ENCODE measurements at regions not wholly inside any gene's neighbourhood (a gene's known extent, or its start where the extent isn't known, plus 50 kb on each side); places are given as distances from the start of the nearest gene placed in this dataset.

DNA sequence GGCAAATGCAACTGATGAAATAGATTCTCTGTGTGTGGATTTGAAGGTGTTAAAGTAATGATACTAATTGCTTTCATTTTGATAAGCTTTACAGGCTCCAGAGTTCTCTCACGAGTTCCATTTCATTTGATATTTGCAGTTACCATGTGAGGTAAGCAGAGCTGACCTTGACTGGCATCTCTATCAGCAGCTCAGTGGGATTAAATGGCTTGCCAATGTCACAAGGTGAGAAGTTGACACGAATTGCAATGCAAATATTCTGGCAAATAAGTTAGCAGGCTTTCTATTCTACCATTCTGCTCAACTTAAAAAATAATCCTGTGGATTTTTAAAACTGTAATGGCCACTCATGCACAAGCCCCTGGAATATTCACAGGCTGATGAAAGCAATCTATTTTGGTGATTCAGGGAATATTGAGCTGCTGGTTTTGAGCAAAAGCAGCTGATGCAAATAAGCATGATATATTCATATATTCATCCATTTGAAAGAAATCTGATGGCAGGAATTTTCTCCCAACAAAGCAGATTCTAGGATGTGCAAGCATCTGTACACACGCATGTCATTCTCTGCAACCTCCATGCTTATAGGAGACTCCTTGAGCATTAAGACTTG is 64.5 kb upstream of the ANKRD1 start:
- TF ChIP-seq, protein P1, sequence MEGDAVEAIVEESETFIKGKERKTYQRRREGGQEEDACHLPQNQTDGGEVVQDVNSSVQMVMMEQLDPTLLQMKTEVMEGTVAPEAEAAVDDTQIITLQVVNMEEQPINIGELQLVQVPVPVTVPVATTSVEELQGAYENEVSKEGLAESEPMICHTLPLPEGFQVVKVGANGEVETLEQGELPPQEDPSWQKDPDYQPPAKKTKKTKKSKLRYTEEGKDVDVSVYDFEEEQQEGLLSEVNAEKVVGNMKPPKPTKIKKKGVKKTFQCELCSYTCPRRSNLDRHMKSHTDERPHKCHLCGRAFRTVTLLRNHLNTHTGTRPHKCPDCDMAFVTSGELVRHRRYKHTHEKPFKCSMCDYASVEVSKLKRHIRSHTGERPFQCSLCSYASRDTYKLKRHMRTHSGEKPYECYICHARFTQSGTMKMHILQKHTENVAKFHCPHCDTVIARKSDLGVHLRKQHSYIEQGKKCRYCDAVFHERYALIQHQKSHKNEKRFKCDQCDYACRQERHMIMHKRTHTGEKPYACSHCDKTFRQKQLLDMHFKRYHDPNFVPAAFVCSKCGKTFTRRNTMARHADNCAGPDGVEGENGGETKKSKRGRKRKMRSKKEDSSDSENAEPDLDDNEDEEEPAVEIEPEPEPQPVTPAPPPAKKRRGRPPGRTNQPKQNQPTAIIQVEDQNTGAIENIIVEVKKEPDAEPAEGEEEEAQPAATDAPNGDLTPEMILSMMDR (IDR thresholded peaks at IDR 0.05; ENCODE audit: extremely low read depth, insufficient read depth, missing control alignments): no peak
- no peak for DNase-seq (ENCODE audit: low spot score)
- in situ Hi-C loops (cut with MboI; ENCODE audit: low pct_unique_long_range_greater_than_20kb, low sequenced_read_pairs, unreplicated experiment): no loop called here

DNA sequence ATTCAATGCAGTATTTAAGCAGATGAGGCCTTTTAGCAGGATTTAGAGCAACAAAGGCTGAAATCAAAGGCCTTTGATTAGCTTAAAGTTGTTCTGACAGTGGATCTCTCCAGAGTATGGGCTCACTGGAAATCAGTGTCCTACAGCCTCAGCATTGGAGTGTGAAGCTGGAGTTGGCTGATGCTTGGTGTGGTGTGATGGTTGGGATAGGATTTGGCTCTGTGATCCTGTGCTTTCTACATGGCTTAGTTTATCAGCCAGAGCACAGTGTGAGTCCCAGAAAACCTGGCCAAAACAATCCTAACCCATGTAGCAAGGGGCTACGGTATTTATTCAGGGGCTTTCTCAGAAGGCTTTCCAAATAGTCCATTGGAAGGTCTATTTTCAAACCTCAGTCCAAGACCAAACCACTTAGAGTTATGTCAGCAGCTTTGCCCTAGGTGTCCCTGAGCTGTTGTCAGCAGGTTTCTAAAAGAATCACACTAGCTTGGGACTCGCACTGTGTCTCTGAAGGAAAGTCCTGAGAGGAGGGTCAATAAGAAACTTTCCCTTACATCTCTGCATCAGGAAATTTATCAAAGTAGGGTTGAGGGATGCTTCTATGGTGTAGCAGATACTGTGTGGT is 65.4 kb upstream of the ANKRD1 start:
- DNase-seq (ENCODE audit: low spot score): no peak
- TF ChIP-seq, protein P1 (IDR thresholded peaks at IDR 0.05; ENCODE audit: extremely low read depth, insufficient read depth, missing control alignments): no peak
- in situ Hi-C loops (cut with MboI; ENCODE audit: low pct_unique_long_range_greater_than_20kb, low sequenced_read_pairs, unreplicated experiment): no loop called here

DNA sequence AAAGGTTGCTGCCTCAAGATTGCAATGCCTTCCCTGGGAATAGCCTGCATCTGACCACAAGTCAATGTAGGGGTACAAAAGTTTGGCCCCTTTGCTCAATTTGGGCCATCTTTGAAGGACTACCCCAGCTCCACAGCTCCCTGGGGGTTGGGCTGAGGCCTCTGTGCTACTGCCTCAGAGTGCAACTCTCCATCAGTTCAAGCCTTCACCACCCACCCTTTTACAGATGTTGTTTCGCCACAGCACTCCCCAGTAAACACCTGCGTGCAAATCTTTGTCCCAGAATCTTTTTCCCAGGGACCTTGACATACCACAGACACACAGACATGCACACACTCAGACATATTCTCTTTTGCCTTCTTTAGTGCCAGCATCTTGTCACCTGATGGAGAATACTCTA is 66.0 kb upstream of the ANKRD1 start:
- in situ Hi-C loops (cut with MboI; ENCODE audit: low pct_unique_long_range_greater_than_20kb, low sequenced_read_pairs, unreplicated experiment): no loop called here
- TF ChIP-seq, protein P1 (IDR thresholded peaks at IDR 0.05; ENCODE audit: extremely low read depth, insufficient read depth, missing control alignments): no peak
- no peak for DNase-seq (ENCODE audit: low spot score)

DNA sequence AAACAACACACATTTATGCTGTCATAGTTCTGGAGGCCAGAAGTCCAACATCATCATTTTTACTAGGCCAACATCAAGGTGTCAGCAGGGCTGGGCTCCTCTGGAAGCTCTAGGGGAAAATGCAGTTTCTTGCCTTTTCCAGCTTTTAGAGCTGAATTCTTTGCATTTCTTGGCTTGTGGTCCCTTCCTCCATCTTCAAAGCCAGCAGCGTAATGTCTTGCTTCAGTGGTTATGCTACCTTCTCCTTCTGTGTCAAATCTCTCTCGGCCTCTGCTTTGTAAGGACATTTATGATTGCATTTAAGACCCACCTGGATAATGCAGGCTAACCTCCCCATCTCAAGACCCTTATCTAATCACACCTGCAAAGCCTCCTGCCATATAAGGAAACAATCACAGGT is 66.5 kb upstream of the ANKRD1 start:
- in situ Hi-C loops (cut with MboI; ENCODE audit: low pct_unique_long_range_greater_than_20kb, low sequenced_read_pairs, unreplicated experiment): no loop called here
- TF ChIP-seq, protein P1 (IDR thresholded peaks at IDR 0.05; ENCODE audit: extremely low read depth, insufficient read depth, missing control alignments): no peak
- no peak for DNase-seq (ENCODE audit: low spot score)

DNA sequence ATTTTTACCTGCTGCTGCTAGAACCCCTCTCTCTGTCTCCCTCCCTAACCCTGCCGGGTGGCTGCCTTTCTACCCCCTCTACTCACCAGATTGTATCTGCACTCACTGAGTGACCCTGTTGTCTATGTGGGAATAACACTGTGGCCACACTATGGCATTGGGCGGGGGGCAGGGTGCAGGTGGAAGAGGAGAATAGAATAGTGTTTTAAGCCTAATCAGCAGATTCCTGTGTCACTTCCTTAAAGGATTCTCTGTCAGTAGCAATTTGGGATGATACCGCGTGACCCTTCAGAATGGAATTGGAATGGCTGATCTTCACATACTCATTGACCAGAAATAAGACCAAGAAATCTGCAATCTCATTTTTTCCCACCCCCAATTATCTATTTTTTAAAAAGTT is 67.1 kb upstream of the ANKRD1 start:
- TF ChIP-seq, protein P1 (IDR thresholded peaks at IDR 0.05; ENCODE audit: extremely low read depth, insufficient read depth, missing control alignments): no peak
- no peak for DNase-seq (ENCODE audit: low spot score)
- in situ Hi-C loops (cut with MboI; ENCODE audit: low pct_unique_long_range_greater_than_20kb, low sequenced_read_pairs, unreplicated experiment): no loop called here

DNA sequence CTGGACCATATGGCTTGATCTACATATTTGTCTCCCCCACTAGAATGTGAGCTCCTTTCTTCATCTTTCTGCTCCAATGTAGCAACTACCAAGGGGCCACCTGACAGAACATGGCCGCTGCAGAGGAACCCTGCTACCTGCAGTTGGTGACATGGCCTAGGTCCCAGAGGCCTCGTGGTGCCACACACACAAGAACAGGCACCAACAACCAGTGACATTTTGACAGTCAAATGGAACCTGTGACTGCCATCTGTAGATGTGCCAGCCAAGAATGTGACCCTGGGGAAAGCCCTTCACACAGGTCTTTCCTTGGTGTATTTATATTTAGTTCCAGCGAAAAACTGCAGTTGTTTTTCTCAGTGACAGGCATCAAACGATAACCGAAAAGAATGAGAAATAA is 67.9 kb upstream of the ANKRD1 start:
- TF ChIP-seq, protein P1 (IDR thresholded peaks at IDR 0.05; ENCODE audit: extremely low read depth, insufficient read depth, missing control alignments): no peak
- in situ Hi-C loops (cut with MboI; ENCODE audit: low pct_unique_long_range_greater_than_20kb, low sequenced_read_pairs, unreplicated experiment): no loop called here
- DNase-seq (ENCODE audit: low spot score): no peak
